ENCODE measurements at regions not wholly inside any gene's neighbourhood (a gene's known extent, or its start where the extent isn't known, plus 50 kb on each side); places are given as distances from the start of the nearest gene placed in this dataset.

DNA sequence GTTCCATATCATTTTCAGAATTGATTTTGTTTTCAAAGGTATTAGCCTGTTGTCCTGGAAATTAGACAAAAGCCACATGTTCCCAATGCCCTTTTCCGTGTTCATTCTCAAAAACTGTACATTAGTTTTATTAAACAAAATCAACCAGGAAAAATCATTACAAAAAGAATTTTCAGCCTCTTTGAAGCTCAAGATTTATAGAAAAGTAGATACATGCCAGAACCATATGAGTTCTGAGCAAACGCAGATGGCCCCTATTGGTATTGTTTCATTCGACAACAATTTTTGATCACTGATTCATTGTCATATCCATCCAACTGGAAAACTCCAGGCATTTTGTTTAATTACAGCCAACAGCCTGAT, 148.5 kb upstream of the GRAMD2B start:
- TF ChIP-seq ZNF777 (CRISPR knock-in tag; IDR thresholded peaks at IDR 0.05): no peak
- TF ChIP-seq ZNF235 (CRISPR knock-in tag; IDR thresholded peaks at IDR 0.05; ENCODE audit: borderline replicate concordance): no peak
- no peak for TF ChIP-seq SP4 (CRISPR knock-in tag; IDR thresholded peaks at IDR 0.05)
- TF ChIP-seq, protein P1, sequence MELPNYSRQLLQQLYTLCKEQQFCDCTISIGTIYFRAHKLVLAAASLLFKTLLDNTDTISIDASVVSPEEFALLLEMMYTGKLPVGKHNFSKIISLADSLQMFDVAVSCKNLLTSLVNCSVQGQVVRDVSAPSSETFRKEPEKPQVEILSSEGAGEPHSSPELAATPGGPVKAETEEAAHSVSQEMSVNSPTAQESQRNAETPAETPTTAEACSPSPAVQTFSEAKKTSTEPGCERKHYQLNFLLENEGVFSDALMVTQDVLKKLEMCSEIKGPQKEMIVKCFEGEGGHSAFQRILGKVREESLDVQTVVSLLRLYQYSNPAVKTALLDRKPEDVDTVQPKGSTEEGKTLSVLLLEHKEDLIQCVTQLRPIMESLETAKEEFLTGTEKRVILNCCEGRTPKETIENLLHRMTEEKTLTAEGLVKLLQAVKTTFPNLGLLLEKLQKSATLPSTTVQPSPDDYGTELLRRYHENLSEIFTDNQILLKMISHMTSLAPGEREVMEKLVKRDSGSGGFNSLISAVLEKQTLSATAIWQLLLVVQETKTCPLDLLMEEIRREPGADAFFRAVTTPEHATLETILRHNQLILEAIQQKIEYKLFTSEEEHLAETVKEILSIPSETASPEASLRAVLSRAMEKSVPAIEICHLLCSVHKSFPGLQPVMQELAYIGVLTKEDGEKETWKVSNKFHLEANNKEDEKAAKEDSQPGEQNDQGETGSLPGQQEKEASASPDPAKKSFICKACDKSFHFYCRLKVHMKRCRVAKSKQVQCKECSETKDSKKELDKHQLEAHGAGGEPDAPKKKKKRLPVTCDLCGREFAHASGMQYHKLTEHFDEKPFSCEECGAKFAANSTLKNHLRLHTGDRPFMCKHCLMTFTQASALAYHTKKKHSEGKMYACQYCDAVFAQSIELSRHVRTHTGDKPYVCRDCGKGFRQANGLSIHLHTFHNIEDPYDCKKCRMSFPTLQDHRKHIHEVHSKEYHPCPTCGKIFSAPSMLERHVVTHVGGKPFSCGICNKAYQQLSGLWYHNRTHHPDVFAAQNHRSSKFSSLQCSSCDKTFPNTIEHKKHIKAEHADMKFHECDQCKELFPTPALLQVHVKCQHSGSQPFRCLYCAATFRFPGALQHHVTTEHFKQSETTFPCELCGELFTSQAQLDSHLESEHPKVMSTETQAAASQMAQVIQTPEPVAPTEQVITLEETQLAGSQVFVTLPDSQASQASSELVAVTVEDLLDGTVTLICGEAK (IDR thresholded peaks at IDR 0.05): no peak
- TF ChIP-seq, protein P1 (CRISPR knock-in tag; IDR thresholded peaks at IDR 0.05): no peak
- TF ChIP-seq, protein P2, sequence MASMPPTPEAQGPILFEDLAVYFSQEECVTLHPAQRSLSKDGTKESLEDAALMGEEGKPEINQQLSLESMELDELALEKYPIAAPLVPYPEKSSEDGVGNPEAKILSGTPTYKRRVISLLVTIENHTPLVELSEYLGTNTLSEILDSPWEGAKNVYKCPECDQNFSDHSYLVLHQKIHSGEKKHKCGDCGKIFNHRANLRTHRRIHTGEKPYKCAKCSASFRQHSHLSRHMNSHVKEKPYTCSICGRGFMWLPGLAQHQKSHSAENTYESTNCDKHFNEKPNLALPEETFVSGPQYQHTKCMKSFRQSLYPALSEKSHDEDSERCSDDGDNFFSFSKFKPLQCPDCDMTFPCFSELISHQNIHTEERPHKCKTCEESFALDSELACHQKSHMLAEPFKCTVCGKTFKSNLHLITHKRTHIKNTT (CRISPR knock-in tag; IDR thresholded peaks at IDR 0.05): no peak
- no peak for TF ChIP-seq BCL6 (CRISPR knock-in tag; IDR thresholded peaks at IDR 0.05)
- no peak for TF ChIP-seq ZSCAN12 (CRISPR knock-in tag; IDR thresholded peaks at IDR 0.05)
- TF ChIP-seq BRD4 (CRISPR knock-in tag; IDR thresholded peaks at IDR 0.05): no peak
- TF ChIP-seq, protein P3, sequence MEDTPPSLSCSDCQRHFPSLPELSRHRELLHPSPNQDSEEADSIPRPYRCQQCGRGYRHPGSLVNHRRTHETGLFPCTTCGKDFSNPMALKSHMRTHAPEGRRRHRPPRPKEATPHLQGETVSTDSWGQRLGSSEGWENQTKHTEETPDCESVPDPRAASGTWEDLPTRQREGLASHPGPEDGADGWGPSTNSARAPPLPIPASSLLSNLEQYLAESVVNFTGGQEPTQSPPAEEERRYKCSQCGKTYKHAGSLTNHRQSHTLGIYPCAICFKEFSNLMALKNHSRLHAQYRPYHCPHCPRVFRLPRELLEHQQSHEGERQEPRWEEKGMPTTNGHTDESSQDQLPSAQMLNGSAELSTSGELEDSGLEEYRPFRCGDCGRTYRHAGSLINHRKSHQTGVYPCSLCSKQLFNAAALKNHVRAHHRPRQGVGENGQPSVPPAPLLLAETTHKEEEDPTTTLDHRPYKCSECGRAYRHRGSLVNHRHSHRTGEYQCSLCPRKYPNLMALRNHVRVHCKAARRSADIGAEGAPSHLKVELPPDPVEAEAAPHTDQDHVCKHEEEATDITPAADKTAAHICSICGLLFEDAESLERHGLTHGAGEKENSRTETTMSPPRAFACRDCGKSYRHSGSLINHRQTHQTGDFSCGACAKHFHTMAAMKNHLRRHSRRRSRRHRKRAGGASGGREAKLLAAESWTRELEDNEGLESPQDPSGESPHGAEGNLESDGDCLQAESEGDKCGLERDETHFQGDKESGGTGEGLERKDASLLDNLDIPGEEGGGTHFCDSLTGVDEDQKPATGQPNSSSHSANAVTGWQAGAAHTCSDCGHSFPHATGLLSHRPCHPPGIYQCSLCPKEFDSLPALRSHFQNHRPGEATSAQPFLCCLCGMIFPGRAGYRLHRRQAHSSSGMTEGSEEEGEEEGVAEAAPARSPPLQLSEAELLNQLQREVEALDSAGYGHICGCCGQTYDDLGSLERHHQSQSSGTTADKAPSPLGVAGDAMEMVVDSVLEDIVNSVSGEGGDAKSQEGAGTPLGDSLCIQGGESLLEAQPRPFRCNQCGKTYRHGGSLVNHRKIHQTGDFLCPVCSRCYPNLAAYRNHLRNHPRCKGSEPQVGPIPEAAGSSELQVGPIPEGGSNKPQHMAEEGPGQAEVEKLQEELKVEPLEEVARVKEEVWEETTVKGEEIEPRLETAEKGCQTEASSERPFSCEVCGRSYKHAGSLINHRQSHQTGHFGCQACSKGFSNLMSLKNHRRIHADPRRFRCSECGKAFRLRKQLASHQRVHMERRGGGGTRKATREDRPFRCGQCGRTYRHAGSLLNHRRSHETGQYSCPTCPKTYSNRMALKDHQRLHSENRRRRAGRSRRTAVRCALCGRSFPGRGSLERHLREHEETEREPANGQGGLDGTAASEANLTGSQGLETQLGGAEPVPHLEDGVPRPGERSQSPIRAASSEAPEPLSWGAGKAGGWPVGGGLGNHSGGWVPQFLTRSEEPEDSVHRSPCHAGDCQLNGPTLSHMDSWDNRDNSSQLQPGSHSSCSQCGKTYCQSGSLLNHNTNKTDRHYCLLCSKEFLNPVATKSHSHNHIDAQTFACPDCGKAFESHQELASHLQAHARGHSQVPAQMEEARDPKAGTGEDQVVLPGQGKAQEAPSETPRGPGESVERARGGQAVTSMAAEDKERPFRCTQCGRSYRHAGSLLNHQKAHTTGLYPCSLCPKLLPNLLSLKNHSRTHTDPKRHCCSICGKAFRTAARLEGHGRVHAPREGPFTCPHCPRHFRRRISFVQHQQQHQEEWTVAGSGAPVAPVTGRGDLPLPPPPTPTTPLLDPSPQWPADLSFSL (CRISPR knock-in tag; IDR thresholded peaks at IDR 0.05): no peak
- in situ Hi-C loops (cut with HindIII; ENCODE audit: extremely low pct_ligation_motif_present, low pct_unique_long_range_greater_than_20kb): no loop called here
- DNase-seq (ENCODE audit: low spot score): no peak
- Histone ChIP-seq H2AFZ (ENCODE audit: low read length) (no peak overlapping the region), H3K79me2 (ENCODE audit: insufficient read depth, low read length) (no peaks in the 10 kb centered on the region), H3K9ac (ENCODE audit: insufficient read depth, low read depth, low read length) (no peak overlapping the region), H3K4me3 (replicated peaks in 1 of 3; ENCODE audit: insufficient read depth in 1 of 3, low read depth in 2 of 3, low read length in 3 of 3) (no peak overlapping the region), H3K27ac (ENCODE audit: extremely low read length, insufficient read depth, low read length) (no peak overlapping the region), H3K36me3 (replicated peaks in 1 of 2; ENCODE audit: control insufficient read depth in 1 of 2, insufficient read depth in 2 of 2, low read length in 2 of 2) (no peaks in the 10 kb centered on the region), H4K20me1 (ENCODE audit: insufficient read depth, low read length) (no peaks in the 10 kb centered on the region), H3K4me2 (ENCODE audit: low read depth, low read length) (no peak overlapping the region), H3K9me3 (ENCODE audit: low read length) (no peaks in the 10 kb centered on the region), H3K4me1 (ENCODE audit: insufficient read depth, low read length) (no peaks in the 10 kb centered on the region), H3K27me3 (ENCODE audit: control insufficient read depth in 1 of 2, insufficient read depth in 2 of 2, low read length in 2 of 2) (no peaks in the 10 kb centered on the region)
- FAIRE-seq: no peak
- 20% methylated on average over 3 of the region's 3 CpGs for WGBS (ENCODE audit: low lambda C conversion rate)
- ATAC-seq: no peak
- CTCF ChIA-PET (ENCODE audit: low intra/inter-chr PET ratio, low total read pairs): no interaction called here
- intact Hi-C loops (cut with micrococcal nuclease; ENCODE audit: unreplicated experiment): no loop called here
- no TSS peak for BruUV-seq (replicated peaks)
- POLR2A ChIA-PET: no interaction called here

All from HepG2 (cell line).